CD4-positive, alpha-beta memory T cell (primary cell): ENCODE measurements at regions not wholly inside any gene's neighbourhood (a gene's known extent, or its start where the extent isn't known, plus 50 kb on each side); places are given as distances from the start of the nearest gene placed in this dataset.

ENCODE experiments used
- CTCF ChIA-PET: fragments of 350-600 bp; sonication (Branson Sonifier 250); formaldehyde crosslinking; loops from one replicate; lab custom pipeline; 2021; ENCODE audit warnings: inconsistent platforms; ENCODE audit not compliant: partially characterized antibody; lab: Charles Lee
- POLR2A ChIA-PET: fragments of 350-600 bp; sonication (Branson Sonifier 250); formaldehyde crosslinking; loops from one replicate; lab custom pipeline; 2021; ENCODE audit not compliant: partially characterized antibody; lab: Charles Lee
- DNase-seq, 5 donors: peaks; one replicate each; pipeline versions ENCODE4 v3.0.0 to v3.0.0-alpha.2; 2020 to 2022; ENCODE audit warnings: mixed read lengths in 1 of 5
- H3K27ac ChIP-seq: one replicate; pipeline ENCODE4 v1.7.0; 2013; ENCODE audit warnings: low read depth, low read length
- H3K27me3 ChIP-seq: 2 replicates; pipeline ENCODE4 v1.7.0; 2013; ENCODE audit warnings: mild to moderate bottlenecking, low read length, moderate library complexity; ENCODE audit not compliant: insufficient read depth
- H3K36me3 ChIP-seq: 2 replicates; pipeline ENCODE4 v1.7.0; 2013; ENCODE audit warnings: mild to moderate bottlenecking, low read length, moderate library complexity; ENCODE audit not compliant: insufficient read depth
- H3K4me1 ChIP-seq: 2 replicates; pipeline ENCODE4 v1.7.0; 2013; ENCODE audit warnings: mild to moderate bottlenecking, low read length, moderate library complexity; ENCODE audit not compliant: insufficient read depth
- H3K4me3 ChIP-seq, 2 donors: one replicate each; pipeline ENCODE4 v1.7.0; 2013; ENCODE audit warnings: low read length in 2 of 2, mild to moderate bottlenecking in 1 of 2
- H3K9me3 ChIP-seq, 2 donors: one replicate each; pipeline ENCODE4 v1.7.0; 2013; ENCODE audit warnings: low read length in 2 of 2, control low read depth in 1 of 2; ENCODE audit not compliant: control insufficient read depth in 1 of 2
- H3K27ac Mint-ChIP-seq, 7 donors: one replicate each; pipeline ENCODE4 v1.8.0; 2020 to 2021; ENCODE audit warnings: mixed read lengths in 7 of 7, mild to moderate bottlenecking in 6 of 7, inconsistent platforms in 3 of 7, moderate library complexity in 3 of 7
- H3K27me3 Mint-ChIP-seq, 2 donors: one replicate each; pipeline ENCODE4 v1.8.0; 2020 to 2021; ENCODE audit warnings: mixed read lengths in 2 of 2
- H3K36me3 Mint-ChIP-seq, 2 donors: one replicate each; pipeline ENCODE4 v1.8.0; 2020 to 2021; ENCODE audit warnings: mixed read lengths in 2 of 2, inconsistent platforms in 1 of 2, mild to moderate bottlenecking in 1 of 2
- H3K4me1 Mint-ChIP-seq, 4 donors: one replicate each; pipeline ENCODE4 v1.8.0; 2020 to 2021; ENCODE audit warnings: mixed read lengths in 4 of 4, mild to moderate bottlenecking in 1 of 4
- H3K4me3 Mint-ChIP-seq, 8 donors: one replicate each; pipeline ENCODE4 v1.8.0; 2020 to 2021; ENCODE audit warnings: mixed read lengths in 8 of 8, mild to moderate bottlenecking in 7 of 8, moderate library complexity in 6 of 8, inconsistent platforms in 3 of 8
- H3K9me3 Mint-ChIP-seq, 8 donors: one replicate each; pipeline ENCODE4 v1.8.0; 2020 to 2021; ENCODE audit warnings: mixed read lengths in 8 of 8, mild to moderate bottlenecking in 5 of 8, inconsistent platforms in 3 of 8, moderate library complexity in 1 of 8
- intact Hi-C: fragments of 100-400 bp; cut with micrococcal nuclease; formaldehyde crosslinking; loops from one replicate; pipeline ENCODE4 v1.15.1; 2023

- Mint-ChIP-seq H3K36me3 (no peaks in the 10 kb centered on the region), H3K9me3 (no peaks in the 10 kb centered on the region), H3K27me3 (peaks cover 0 to 2% of the 10 kb centered on the region in 2 donors), H3K27ac (no peak overlapping the region), H3K4me1 (no peaks in the 10 kb centered on the region), H3K4me3 (no peak overlapping the region)
- no peaks in the 10 kb centered on the region for H3K4me1 ChIP-seq
- no peaks in the 10 kb centered on the region for H3K9me3 ChIP-seq
- POLR2A ChIA-PET = no interaction called here
- H3K4me3 ChIP-seq = no peak overlapping the region
- CTCF ChIA-PET = no interaction called here
- intact Hi-C loops = no loop called here
- no peak overlapping the region for H3K27ac ChIP-seq
- H3K36me3 ChIP-seq = no peaks in the 10 kb centered on the region
- no peak for DNase-seq
- no peaks in the 10 kb centered on the region for H3K27me3 ChIP-seq
These were observed 105.4 kb upstream of the KCNK2 start for GRCh38 chr1:214977110-214977509.

DNA sequence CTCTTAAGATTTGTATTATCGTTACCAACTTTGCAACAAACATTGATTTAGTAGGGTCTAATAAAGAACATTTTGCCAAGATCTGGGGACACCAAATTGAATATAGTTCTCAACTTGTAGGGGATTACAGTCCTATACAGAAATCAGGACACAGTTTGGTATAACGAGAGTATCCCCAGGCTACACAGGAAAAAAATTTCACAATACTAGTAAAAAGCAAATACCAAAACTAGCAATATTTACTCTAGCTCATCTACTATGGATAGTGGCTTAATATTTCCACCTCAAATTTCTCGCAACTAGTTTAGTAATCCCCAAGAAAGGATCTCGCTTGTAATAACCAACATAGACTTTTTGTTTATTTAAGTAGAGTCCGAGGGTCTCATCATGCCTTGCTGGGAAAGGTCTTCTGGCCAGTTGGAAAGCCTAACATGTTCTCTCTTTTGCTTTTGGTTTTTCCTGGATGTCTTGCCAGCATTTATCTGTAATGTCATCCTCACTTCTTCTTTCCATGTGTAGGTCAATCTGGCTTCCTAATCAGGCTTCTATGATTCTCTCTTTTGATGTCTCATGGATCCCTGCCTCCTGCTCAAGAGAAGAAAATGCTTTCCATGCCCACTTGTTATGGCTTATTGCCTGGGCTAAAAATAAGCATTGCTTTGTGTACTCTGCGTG lies 104.7 kb upstream of the KCNK2 start:
- intact Hi-C loops = no loop called here
- no peak for DNase-seq
- no peak overlapping the region for H3K4me3 ChIP-seq
- CTCF ChIA-PET = no interaction called here
- peaks cover 0 to 2% (median 0%) of the 10 kb centered on the region in 8 donors for H3K9me3 Mint-ChIP-seq
- H3K36me3 Mint-ChIP-seq = no peaks in the 10 kb centered on the region
- POLR2A ChIA-PET = no interaction called here
- H3K27me3 Mint-ChIP-seq = peaks cover 0 to 2% of the 10 kb centered on the region in 2 donors
- H3K27ac Mint-ChIP-seq = peak overlapping the region in 1 of 7 donors; percentile 2
- no peaks in the 10 kb centered on the region for H3K27me3 ChIP-seq
- no peak overlapping the region for H3K27ac ChIP-seq
- H3K4me1 ChIP-seq = no peaks in the 10 kb centered on the region
- H3K4me3 Mint-ChIP-seq = no peak overlapping the region
- no peaks in the 10 kb centered on the region for H3K36me3 ChIP-seq
- H3K9me3 ChIP-seq = no peaks in the 10 kb centered on the region
- no peaks in the 10 kb centered on the region for H3K4me1 Mint-ChIP-seq

DNA sequence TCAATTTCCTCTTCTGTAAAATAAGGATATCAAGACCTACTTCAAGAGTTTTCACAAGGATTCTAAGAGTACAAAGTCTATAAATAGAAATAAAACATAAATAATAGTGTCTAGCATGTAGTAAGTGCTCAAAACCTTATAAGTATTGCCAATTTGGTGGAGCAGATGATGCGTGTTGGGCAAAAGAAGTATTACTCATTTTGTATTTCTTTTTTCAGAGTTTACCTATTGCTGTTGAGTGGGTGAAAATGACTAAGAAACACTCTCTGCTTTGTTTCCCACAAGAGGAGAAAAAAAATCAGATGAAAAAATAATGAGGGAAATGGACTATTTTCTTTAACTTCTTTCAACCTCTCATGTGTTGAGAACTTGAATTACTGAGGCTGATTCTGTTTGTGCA lies 103.3 kb upstream of the KCNK2 start:
- H3K27ac Mint-ChIP-seq = no peak overlapping the region
- Histone ChIP-seq H3K9me3 (no peaks in the 10 kb centered on the region), H3K36me3 (no peaks in the 10 kb centered on the region), H3K4me1 (no peaks in the 10 kb centered on the region), H3K27ac (no peak overlapping the region), H3K4me3 (no peak overlapping the region), H3K27me3 (no peaks in the 10 kb centered on the region)
- ChIA-PET POLR2A (no interaction called here), CTCF (no interaction called here)
- H3K4me3 Mint-ChIP-seq = no peak overlapping the region
- H3K27me3 Mint-ChIP-seq = peaks cover 0 to 1% of the 10 kb centered on the region in 2 donors
- DNase-seq = no peak
- intact Hi-C loops = no loop called here
- peaks cover 0 to 8% (median 5%) of the 10 kb centered on the region in 8 donors for H3K9me3 Mint-ChIP-seq
- no peaks in the 10 kb centered on the region for H3K4me1 Mint-ChIP-seq
- peaks cover 0 to 4% of the 10 kb centered on the region in 2 donors for H3K36me3 Mint-ChIP-seq

GRCh38 chr1:214980921-214981320 lies 101.6 kb upstream of the KCNK2 start:
- no peaks in the 10 kb centered on the region for H3K36me3 ChIP-seq

DNA sequence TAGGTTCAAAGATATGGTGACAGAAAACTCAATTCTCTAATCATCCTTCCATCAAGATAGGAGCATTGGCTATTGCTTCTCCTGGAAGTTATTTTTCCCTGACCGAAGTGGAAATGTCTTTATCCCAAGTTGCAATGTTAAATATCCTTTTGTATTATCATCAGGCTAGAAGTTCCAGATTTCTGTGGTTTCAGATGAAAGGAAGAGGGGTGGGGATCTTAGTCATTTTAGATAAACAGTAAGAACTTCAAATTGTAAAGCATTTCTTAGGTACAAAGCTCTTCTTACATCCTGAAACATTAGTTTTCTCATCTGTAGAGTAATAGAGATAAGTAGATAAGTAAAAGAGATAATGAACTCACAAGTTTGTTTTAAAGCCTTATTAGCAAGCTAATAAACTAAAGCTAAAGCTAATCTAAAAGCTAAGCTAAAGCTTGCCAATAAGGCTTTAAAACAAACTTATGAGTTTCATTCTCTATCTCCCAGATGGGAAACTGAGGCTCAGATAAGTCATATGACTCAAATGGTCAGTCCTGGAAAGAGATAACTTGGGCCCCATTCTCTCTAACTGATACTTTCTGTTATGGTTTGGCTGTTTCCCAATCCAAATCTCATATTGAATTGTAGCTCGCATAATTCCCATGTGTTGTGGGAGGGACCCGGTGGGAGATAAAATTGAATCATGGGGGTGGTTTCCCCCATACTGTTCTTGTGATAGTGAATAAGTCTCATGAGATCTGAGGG lies 99.2 kb upstream of the KCNK2 start:
- Histone ChIP-seq H3K36me3 (no peaks in the 10 kb centered on the region), H3K9me3 (no peaks in the 10 kb centered on the region), H3K4me1 (no peaks in the 10 kb centered on the region), H3K27me3 (no peaks in the 10 kb centered on the region), H3K27ac (no peak overlapping the region), H3K4me3 (no peak overlapping the region)
- no peak for DNase-seq
- H3K4me1 Mint-ChIP-seq = no peaks in the 10 kb centered on the region
- H3K9me3 Mint-ChIP-seq = peaks cover 0 to 12% (median 8%) of the 10 kb centered on the region in 8 donors
- peaks cover 0 to 4% of the 10 kb centered on the region in 2 donors for H3K36me3 Mint-ChIP-seq
- POLR2A ChIA-PET = no interaction called here
- no peak overlapping the region for H3K4me3 Mint-ChIP-seq
- peaks cover 0 to 1% of the 10 kb centered on the region in 2 donors for H3K27me3 Mint-ChIP-seq
- H3K27ac Mint-ChIP-seq = no peak overlapping the region
- intact Hi-C loops = no loop called here
- CTCF ChIA-PET = no interaction called here

More at GRCh38 chr1:214980921-214981320, 101.6 kb upstream of the KCNK2 start:
- H3K36me3 Mint-ChIP-seq = peaks cover 0 to 4% of the 10 kb centered on the region in 2 donors
- no peaks in the 10 kb centered on the region for H3K4me1 Mint-ChIP-seq
- peaks cover 0 to 9% (median 6%) of the 10 kb centered on the region in 8 donors for H3K9me3 Mint-ChIP-seq
- no peak overlapping the region for H3K4me3 ChIP-seq
- no peaks in the 10 kb centered on the region for H3K4me1 ChIP-seq
- H3K27ac ChIP-seq = no peak overlapping the region
- H3K27me3 Mint-ChIP-seq = peaks cover 0 to 1% of the 10 kb centered on the region in 2 donors
- no peak overlapping the region for H3K4me3 Mint-ChIP-seq
- H3K27me3 ChIP-seq = no peaks in the 10 kb centered on the region
- intact Hi-C loops = no loop called here
- no peak overlapping the region for H3K27ac Mint-ChIP-seq
- ChIA-PET POLR2A (no interaction called here), CTCF (no interaction called here)
- DNase-seq = no peak
- H3K9me3 ChIP-seq = no peaks in the 10 kb centered on the region

- H3K9me3 Mint-ChIP-seq = peaks cover 0 to 10% (median 3%) of the 10 kb centered on the region in 8 donors
These were observed 93.2 kb upstream of the KCNK2 start for GRCh38 chr1:214989341-214989740.

DNA sequence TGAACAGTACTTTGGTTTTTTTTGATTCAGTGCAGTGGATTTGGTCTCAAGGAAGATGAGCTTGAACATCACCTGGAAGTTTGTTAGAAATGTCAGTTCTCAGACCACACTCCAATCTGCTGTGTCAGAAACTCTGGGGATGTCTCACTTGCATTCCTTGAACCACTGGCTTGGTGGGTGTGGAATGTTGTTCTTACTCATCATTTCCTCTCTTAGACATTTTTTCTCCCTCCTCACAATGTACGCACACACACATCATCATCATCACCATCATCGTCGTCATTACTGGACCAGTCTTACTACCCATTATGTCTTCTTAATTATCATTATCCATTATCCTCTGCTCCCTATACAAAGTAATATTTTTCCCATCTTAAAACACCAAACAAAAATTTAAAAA lies 91.9 kb upstream of the KCNK2 start:
- H3K4me3 Mint-ChIP-seq = no peak overlapping the region
- CTCF ChIA-PET = no interaction called here

More at GRCh38 chr1:214989341-214989740, 93.2 kb upstream of the KCNK2 start:
- H3K27ac ChIP-seq = no peak overlapping the region
- no peaks in the 10 kb centered on the region for H3K27me3 ChIP-seq
- Mint-ChIP-seq H3K4me3 (no peak overlapping the region), H3K27me3 (peaks cover 0 to 6% of the 10 kb centered on the region in 2 donors), H3K36me3 (no peaks in the 10 kb centered on the region), H3K27ac (no peak overlapping the region), H3K4me1 (no peaks in the 10 kb centered on the region)
- no peaks in the 10 kb centered on the region for H3K4me1 ChIP-seq
- no peaks in the 10 kb centered on the region for H3K36me3 ChIP-seq
- DNase-seq = no peak
- no peak overlapping the region for H3K4me3 ChIP-seq
- CTCF ChIA-PET = no interaction called here
- H3K9me3 ChIP-seq = no peaks in the 10 kb centered on the region
- POLR2A ChIA-PET = no interaction called here
- intact Hi-C loops = no loop called here

More for the DNA sequence above, 91.9 kb upstream of the KCNK2 start:
- Mint-ChIP-seq H3K27me3 (peaks cover 0 to 6% of the 10 kb centered on the region in 2 donors), H3K27ac (no peak overlapping the region), H3K9me3 (peaks cover 0 to 10% (median 2%) of the 10 kb centered on the region in 8 donors), H3K36me3 (no peaks in the 10 kb centered on the region), H3K4me1 (no peaks in the 10 kb centered on the region)
- Histone ChIP-seq H3K27me3 (no peaks in the 10 kb centered on the region), H3K4me1 (no peaks in the 10 kb centered on the region), H3K4me3 (no peak overlapping the region), H3K27ac (no peak overlapping the region), H3K9me3 (no peaks in the 10 kb centered on the region), H3K36me3 (no peaks in the 10 kb centered on the region)
- no peak for DNase-seq
- intact Hi-C loops = no loop called here
- POLR2A ChIA-PET = interaction anchor here (0.6 kb wide), 1 partner anchor 19 kb away, joined by 3 read pairs; no protein-coding TSS in a partner anchor
